Keratinocyte (primary cell): ENCODE measurements at regions not wholly inside any gene's neighbourhood (a gene's known extent, or its start where the extent isn't known, plus 50 kb on each side); places are given as distances from the start of the nearest gene placed in this dataset.
"Not testable (repeated sequence)": the region's sequence is repeated elsewhere in the genome, so short reads cannot be mapped to it uniquely, and the experiment has no call there.

Source experiments
- CTCF ChIP-seq, 3 experiments: IDR thresholded peaks in 1 of 3; conservative IDR thresholded peaks in 1 of 3; optimal IDR thresholded peaks in 1 of 3; 2 replicates in 2 of 3; 3 replicates in 1 of 3; pipeline versions ENCODE3 to v1.5.1; 2011; ENCODE audit warnings: low read length in 3 of 3, mild to moderate bottlenecking in 3 of 3, moderate library complexity in 2 of 3, control low read depth in 1 of 3, inconsistent platforms in 1 of 3; ENCODE audit not compliant: insufficient read depth in 2 of 3; ENCODE audit errors: extremely low read depth in 1 of 3
- EZH2 ChIP-seq: IDR thresholded peaks from one replicate; pipeline ENCODE4 v1.6.1; 2012; ENCODE audit warnings: inconsistent platforms, mild to moderate bottlenecking, low read length, moderate library complexity

- not testable (repeated sequence) for TF ChIP-seq CTCF (optimal IDR thresholded peaks at IDR 0.05 in 1 of 3, IDR thresholded peaks at IDR 0.05 in 1 of 3, conservative IDR thresholded peaks at IDR 0.05 in 1 of 3; ENCODE audit: extremely low read depth in 1 of 3, insufficient read depth in 2 of 3, low read length in 3 of 3); EZH2
Measured at GRCh38 chr5:96168833-96169232, 207.2 kb upstream of the ELL2 start.
